Immature natural killer cell (primary cell): ENCODE measurements at regions not wholly inside any gene's neighbourhood (a gene's known extent, or its start where the extent isn't known, plus 50 kb on each side); places are given as distances from the start of the nearest gene placed in this dataset.
"Not testable (repeated sequence)": the region's sequence is repeated elsewhere in the genome, so short reads cannot be mapped to it uniquely, and the experiment has no call there.

Experiments used
- DNase-seq, 3 donors: peaks; one replicate each; pipeline ENCODE4 v3.0.0; 2022; ENCODE audit warnings: mixed read lengths in 1 of 3
- H3K27ac Mint-ChIP-seq, 6 donors: one replicate each; pipeline ENCODE4 v1.8.0; 2020; ENCODE audit warnings: mixed read lengths in 6 of 6, mild to moderate bottlenecking in 5 of 6, inconsistent platforms in 4 of 6, moderate library complexity in 3 of 6
- H3K27me3 Mint-ChIP-seq, 3 donors: one replicate each; pipeline ENCODE4 v1.8.0; 2020 to 2021; ENCODE audit warnings: low read depth in 3 of 3, mild to moderate bottlenecking in 3 of 3, mixed read lengths in 3 of 3, moderate library complexity in 3 of 3, inconsistent platforms in 1 of 3
- H3K36me3 Mint-ChIP-seq, 3 donors: one replicate each; pipeline ENCODE4 v1.8.0; 2020; ENCODE audit warnings: mixed read lengths in 3 of 3, inconsistent platforms in 2 of 3, mild to moderate bottlenecking in 2 of 3
- H3K4me1 Mint-ChIP-seq, 2 donors: one replicate each; pipeline ENCODE4 v1.8.0; 2020; ENCODE audit warnings: inconsistent platforms in 2 of 2, mild to moderate bottlenecking in 2 of 2, mixed read lengths in 2 of 2, moderate library complexity in 1 of 2
- H3K4me3 Mint-ChIP-seq, 5 donors: one replicate each; pipeline ENCODE4 v1.8.0; 2020; ENCODE audit warnings: mild to moderate bottlenecking in 5 of 5, mixed read lengths in 5 of 5, inconsistent platforms in 3 of 5, moderate library complexity in 3 of 5
- H3K9me3 Mint-ChIP-seq, 6 donors: one replicate each; pipeline ENCODE4 v1.8.0; 2020; ENCODE audit warnings: mild to moderate bottlenecking in 6 of 6, mixed read lengths in 6 of 6, inconsistent platforms in 4 of 6, moderate library complexity in 3 of 6

- peaks cover 3 to 16% (median 8%) of the 10 kb centered on the region in 6 donors for H3K9me3 Mint-ChIP-seq
- DNase-seq, H3K4me3 Mint-ChIP-seq, H3K4me1 Mint-ChIP-seq, H3K27me3 Mint-ChIP-seq, H3K36me3 Mint-ChIP-seq, H3K27ac Mint-ChIP-seq: not testable (repeated sequence)
These were observed 119.0 kb downstream of the ZIC4 start for GRCh38 chr3:147287370-147287769.

- peaks cover 9 to 43% (median 21%) of the 10 kb centered on the region in 6 donors for H3K9me3 Mint-ChIP-seq
- H3K27me3 Mint-ChIP-seq: no peaks in the 10 kb centered on the region
- H3K4me1 Mint-ChIP-seq: no peaks in the 10 kb centered on the region
- no peak overlapping the region for H3K27ac Mint-ChIP-seq
- peaks cover 0 to 4% (median 0%) of the 10 kb centered on the region in 3 donors for H3K36me3 Mint-ChIP-seq
- DNase-seq: no peak
- no peak overlapping the region for H3K4me3 Mint-ChIP-seq
These were observed 136.4 kb downstream of the ZIC4 start for GRCh38 chr3:147269907-147270306.

- DNase-seq: no peak
- peaks cover 4 to 31% (median 13%) of the 10 kb centered on the region in 6 donors for H3K9me3 Mint-ChIP-seq
- no peaks in the 10 kb centered on the region for H3K4me1 Mint-ChIP-seq
- no peaks in the 10 kb centered on the region for H3K27me3 Mint-ChIP-seq
- H3K36me3 Mint-ChIP-seq: peaks cover 0 to 4% (median 0%) of the 10 kb centered on the region in 3 donors
- no peak overlapping the region for H3K4me3 Mint-ChIP-seq
- H3K27ac Mint-ChIP-seq: no peak overlapping the region
These were observed 138.9 kb downstream of the ZIC4 start for GRCh38 chr3:147267434-147267833.

GRCh38 chr3:147257944-147258343 lies 148.4 kb downstream of the ZIC4 start:
- H3K4me1 Mint-ChIP-seq: no peaks in the 10 kb centered on the region
- H3K4me3 Mint-ChIP-seq: no peak overlapping the region
- H3K9me3 Mint-ChIP-seq: peaks cover 0 to 35% (median 5%) of the 10 kb centered on the region in 6 donors
- H3K36me3 Mint-ChIP-seq: no peaks in the 10 kb centered on the region
- H3K27me3 Mint-ChIP-seq: peaks cover 0 to 1% (median 0%) of the 10 kb centered on the region in 3 donors
- no peak for DNase-seq
- no peak overlapping the region for H3K27ac Mint-ChIP-seq

GRCh38 chr3:147256739-147257138 lies 149.6 kb downstream of the ZIC4 start:
- Mint-ChIP-seq H3K4me1 (no peaks in the 10 kb centered on the region), H3K9me3 (peaks cover 0 to 33% (median 5%) of the 10 kb centered on the region in 6 donors), H3K4me3 (no peak overlapping the region), H3K27me3 (no peaks in the 10 kb centered on the region), H3K27ac (no peak overlapping the region), H3K36me3 (no peaks in the 10 kb centered on the region)
- DNase-seq: no peak

GRCh38 chr3:147246906-147247305 lies 159.4 kb downstream of the ZIC4 start:
- Mint-ChIP-seq H3K9me3 (peaks cover 3 to 38% (median 12%) of the 10 kb centered on the region in 6 donors), H3K4me3 (no peak overlapping the region), H3K27ac (no peak overlapping the region), H3K27me3 (no peaks in the 10 kb centered on the region), H3K4me1 (no peaks in the 10 kb centered on the region), H3K36me3 (peaks cover 0 to 3% (median 0%) of the 10 kb centered on the region in 3 donors)
- DNase-seq: no peak

GRCh38 chr3:147245638-147246037 lies 160.7 kb downstream of the ZIC4 start:
- H3K4me1 Mint-ChIP-seq, H3K27me3 Mint-ChIP-seq, DNase-seq, H3K4me3 Mint-ChIP-seq, H3K36me3 Mint-ChIP-seq, H3K27ac Mint-ChIP-seq: not testable (repeated sequence)
- peaks cover 3 to 35% (median 12%) of the 10 kb centered on the region in 6 donors for H3K9me3 Mint-ChIP-seq

GRCh38 chr3:147245022-147245421 lies 161.3 kb downstream of the ZIC4 start:
- not testable (repeated sequence) for H3K36me3 Mint-ChIP-seq, H3K4me1 Mint-ChIP-seq, H3K27ac Mint-ChIP-seq, H3K4me3 Mint-ChIP-seq, DNase-seq, H3K27me3 Mint-ChIP-seq
- H3K9me3 Mint-ChIP-seq: peaks cover 3 to 36% (median 12%) of the 10 kb centered on the region in 6 donors

- peaks cover 3 to 38% (median 10%) of the 10 kb centered on the region in 6 donors for H3K9me3 Mint-ChIP-seq
- no peak overlapping the region for H3K27ac Mint-ChIP-seq
- H3K4me3 Mint-ChIP-seq: no peak overlapping the region
- H3K4me1 Mint-ChIP-seq: no peaks in the 10 kb centered on the region
- H3K27me3 Mint-ChIP-seq: no peaks in the 10 kb centered on the region
- DNase-seq: no peak
- peaks cover 0 to 3% (median 0%) of the 10 kb centered on the region in 3 donors for H3K36me3 Mint-ChIP-seq
These were observed 161.9 kb downstream of the ZIC4 start for GRCh38 chr3:147244397-147244796.

- no peaks in the 10 kb centered on the region for H3K27me3 Mint-ChIP-seq
- no peak overlapping the region for H3K4me3 Mint-ChIP-seq
- H3K9me3 Mint-ChIP-seq: peaks cover 2 to 30% (median 7%) of the 10 kb centered on the region in 6 donors
- no peak overlapping the region for H3K27ac Mint-ChIP-seq
- no peak for DNase-seq
- H3K36me3 Mint-ChIP-seq: no peaks in the 10 kb centered on the region
- H3K4me1 Mint-ChIP-seq: no peaks in the 10 kb centered on the region
These were observed 165.8 kb downstream of the ZIC4 start for GRCh38 chr3:147240581-147240980.

- no peaks in the 10 kb centered on the region for H3K27me3 Mint-ChIP-seq
These were observed 168.4 kb downstream of the ZIC4 start for GRCh38 chr3:147237991-147238390.

GRCh38 chr3:147231980-147232379 lies 174.4 kb downstream of the ZIC4 start:
- not testable (repeated sequence) for H3K36me3 Mint-ChIP-seq, DNase-seq, H3K4me1 Mint-ChIP-seq, H3K4me3 Mint-ChIP-seq, H3K27ac Mint-ChIP-seq, H3K27me3 Mint-ChIP-seq
- peaks cover 0 to 43% (median 20%) of the 10 kb centered on the region in 6 donors for H3K9me3 Mint-ChIP-seq

More at GRCh38 chr3:147237991-147238390, 168.4 kb downstream of the ZIC4 start:
- Mint-ChIP-seq H3K4me3 (no peak overlapping the region), H3K27ac (no peak overlapping the region), H3K9me3 (peaks cover 2 to 45% (median 14%) of the 10 kb centered on the region in 6 donors), H3K4me1 (no peaks in the 10 kb centered on the region), H3K36me3 (peaks cover 0 to 4% (median 0%) of the 10 kb centered on the region in 3 donors)
- DNase-seq: no peak

- Mint-ChIP-seq H3K4me3 (no peak overlapping the region), H3K27ac (no peak overlapping the region), H3K36me3 (peaks cover 0 to 4% (median 0%) of the 10 kb centered on the region in 3 donors), H3K9me3 (peaks cover 0 to 43% (median 16%) of the 10 kb centered on the region in 6 donors), H3K4me1 (no peaks in the 10 kb centered on the region), H3K27me3 (no peaks in the 10 kb centered on the region)
- no peak for DNase-seq
These were observed 175.2 kb downstream of the ZIC4 start for GRCh38 chr3:147231111-147231510.

- Mint-ChIP-seq H3K27ac (no peak overlapping the region), H3K36me3 (no peaks in the 10 kb centered on the region), H3K9me3 (peaks cover 0 to 17% (median 0%) of the 10 kb centered on the region in 6 donors), H3K4me1 (no peaks in the 10 kb centered on the region), H3K27me3 (peaks cover 0 to 2% (median 0%) of the 10 kb centered on the region in 3 donors), H3K4me3 (no peak overlapping the region)
- no peak for DNase-seq
These were observed 184.1 kb downstream of the ZIC4 start for GRCh38 chr3:147222291-147222690.

- Mint-ChIP-seq H3K27me3 (peaks cover 0 to 2% (median 0%) of the 10 kb centered on the region in 3 donors), H3K4me1 (no peaks in the 10 kb centered on the region), H3K36me3 (no peaks in the 10 kb centered on the region), H3K9me3 (peaks cover 0 to 17% (median 3%) of the 10 kb centered on the region in 6 donors), H3K4me3 (no peak overlapping the region), H3K27ac (no peak overlapping the region)
- no peak for DNase-seq
These were observed 187.4 kb downstream of the ZIC4 start for GRCh38 chr3:147218965-147219364.
